ENCODE measurements at regions not wholly inside any gene's neighbourhood (a gene's known extent, or its start where the extent isn't known, plus 50 kb on each side); places are given as distances from the start of the nearest gene placed in this dataset.

- Histone ChIP-seq H3K4me2 (ENCODE audit: low read length) (no peak overlapping the region), H3K4me3 (ENCODE audit: insufficient read depth, low read depth, low read length) (no peak overlapping the region), H3K4me1 (ENCODE audit: insufficient read depth, low read length) (no peaks in the 10 kb centered on the region), H4K20me1 (ENCODE audit: insufficient read depth, low read length) (no peaks in the 10 kb centered on the region), H3K9ac (ENCODE audit: low read length) (no peak overlapping the region), H2AFZ (ENCODE audit: low read depth, low read length) (no peak overlapping the region), H3K27me3 (ENCODE audit: insufficient read depth, low read length) (no peaks in the 10 kb centered on the region), H3K36me3 (ENCODE audit: insufficient read depth, low read length) (no peaks in the 10 kb centered on the region), H3K79me2 (ENCODE audit: insufficient read depth, low read length) (no peaks in the 10 kb centered on the region), H3K27ac (ENCODE audit: low read depth, low read length) (no peak overlapping the region), H3K9me3 (ENCODE audit: insufficient read depth, low read depth, low read length) (no peaks in the 10 kb centered on the region)
- Mint-ChIP-seq H3K4me1 (ENCODE audit: low read depth, unreplicated experiment) (peaks cover 7% of the 10 kb centered on the region), H3K4me3 (ENCODE audit: unreplicated experiment) (no peak overlapping the region), H3K9me3 (ENCODE audit: unreplicated experiment) (no peaks in the 10 kb centered on the region), H3K27me3 (ENCODE audit: low read depth, unreplicated experiment) (no peaks in the 10 kb centered on the region), H3K27ac (ENCODE audit: unreplicated experiment) (no peak overlapping the region), H3K36me3 (ENCODE audit: low read depth, unreplicated experiment) (no peaks in the 10 kb centered on the region)
- FAIRE-seq: no peak
- peak; percentile 10 for DNase-seq (ENCODE audit: low read depth)
- TF ChIP-seq, protein P1, sequence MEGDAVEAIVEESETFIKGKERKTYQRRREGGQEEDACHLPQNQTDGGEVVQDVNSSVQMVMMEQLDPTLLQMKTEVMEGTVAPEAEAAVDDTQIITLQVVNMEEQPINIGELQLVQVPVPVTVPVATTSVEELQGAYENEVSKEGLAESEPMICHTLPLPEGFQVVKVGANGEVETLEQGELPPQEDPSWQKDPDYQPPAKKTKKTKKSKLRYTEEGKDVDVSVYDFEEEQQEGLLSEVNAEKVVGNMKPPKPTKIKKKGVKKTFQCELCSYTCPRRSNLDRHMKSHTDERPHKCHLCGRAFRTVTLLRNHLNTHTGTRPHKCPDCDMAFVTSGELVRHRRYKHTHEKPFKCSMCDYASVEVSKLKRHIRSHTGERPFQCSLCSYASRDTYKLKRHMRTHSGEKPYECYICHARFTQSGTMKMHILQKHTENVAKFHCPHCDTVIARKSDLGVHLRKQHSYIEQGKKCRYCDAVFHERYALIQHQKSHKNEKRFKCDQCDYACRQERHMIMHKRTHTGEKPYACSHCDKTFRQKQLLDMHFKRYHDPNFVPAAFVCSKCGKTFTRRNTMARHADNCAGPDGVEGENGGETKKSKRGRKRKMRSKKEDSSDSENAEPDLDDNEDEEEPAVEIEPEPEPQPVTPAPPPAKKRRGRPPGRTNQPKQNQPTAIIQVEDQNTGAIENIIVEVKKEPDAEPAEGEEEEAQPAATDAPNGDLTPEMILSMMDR (IDR thresholded peaks at IDR 0.05; ENCODE audit: insufficient read depth, low read depth, low read length): no peak
- no peak for TF ChIP-seq EZH2 (IDR thresholded peaks at IDR 0.05; ENCODE audit: insufficient read depth, low read length)
These were observed 201.4 kb downstream of the PLOD2 start for GRCh38 chr3:145959457-145960088.

DNA sequence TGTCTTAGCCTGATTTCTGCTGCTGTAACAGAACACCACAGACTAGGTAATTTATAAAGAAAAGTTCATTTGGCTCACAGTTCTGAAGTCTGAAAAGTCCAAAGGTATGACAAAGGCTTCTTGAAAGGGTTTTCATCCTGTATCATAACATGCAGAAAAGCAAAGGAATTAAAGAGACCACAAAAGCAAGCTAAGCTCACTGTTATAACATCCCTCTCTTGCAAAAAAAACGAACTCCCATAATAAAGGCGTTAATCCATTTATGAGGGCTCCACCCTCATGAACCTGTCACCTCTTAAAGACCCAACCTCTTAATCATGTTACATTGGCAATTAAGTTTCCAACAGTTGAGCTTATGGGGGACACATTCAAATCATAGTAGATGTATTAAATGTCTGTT lies 197.9 kb downstream of the PLOD2 start:
- no peak for TF ChIP-seq EZH2 (IDR thresholded peaks at IDR 0.05; ENCODE audit: insufficient read depth, low read length)
- TF ChIP-seq, protein P1 (IDR thresholded peaks at IDR 0.05; ENCODE audit: insufficient read depth, low read depth, low read length): no peak
- Histone ChIP-seq H3K79me2 (ENCODE audit: insufficient read depth, low read length) (no peaks in the 10 kb centered on the region), H4K20me1 (ENCODE audit: insufficient read depth, low read length) (no peaks in the 10 kb centered on the region), H3K9me3 (ENCODE audit: insufficient read depth, low read depth, low read length) (no peaks in the 10 kb centered on the region), H3K9ac (ENCODE audit: low read length) (no peak overlapping the region), H2AFZ (ENCODE audit: low read depth, low read length) (no peak overlapping the region), H3K4me2 (ENCODE audit: low read length) (no peak overlapping the region), H3K27ac (ENCODE audit: low read depth, low read length) (no peak overlapping the region), H3K4me3 (ENCODE audit: insufficient read depth, low read depth, low read length) (no peak overlapping the region), H3K36me3 (ENCODE audit: insufficient read depth, low read length) (no peaks in the 10 kb centered on the region), H3K4me1 (ENCODE audit: insufficient read depth, low read length) (no peaks in the 10 kb centered on the region), H3K27me3 (ENCODE audit: insufficient read depth, low read length) (no peaks in the 10 kb centered on the region)
- no peaks in the 10 kb centered on the region for H3K27me3 Mint-ChIP-seq (ENCODE audit: low read depth, unreplicated experiment)
- FAIRE-seq (no peak), DNase-seq (ENCODE audit: low read depth) (no peak)
- H3K27ac Mint-ChIP-seq (ENCODE audit: unreplicated experiment): no peak overlapping the region
- peaks cover 9% of the 10 kb centered on the region for H3K4me1 Mint-ChIP-seq (ENCODE audit: low read depth, unreplicated experiment)
- H3K36me3 Mint-ChIP-seq (ENCODE audit: low read depth, unreplicated experiment): no peaks in the 10 kb centered on the region
- no peaks in the 10 kb centered on the region for H3K9me3 Mint-ChIP-seq (ENCODE audit: unreplicated experiment)
- H3K4me3 Mint-ChIP-seq (ENCODE audit: unreplicated experiment): no peak overlapping the region

DNA sequence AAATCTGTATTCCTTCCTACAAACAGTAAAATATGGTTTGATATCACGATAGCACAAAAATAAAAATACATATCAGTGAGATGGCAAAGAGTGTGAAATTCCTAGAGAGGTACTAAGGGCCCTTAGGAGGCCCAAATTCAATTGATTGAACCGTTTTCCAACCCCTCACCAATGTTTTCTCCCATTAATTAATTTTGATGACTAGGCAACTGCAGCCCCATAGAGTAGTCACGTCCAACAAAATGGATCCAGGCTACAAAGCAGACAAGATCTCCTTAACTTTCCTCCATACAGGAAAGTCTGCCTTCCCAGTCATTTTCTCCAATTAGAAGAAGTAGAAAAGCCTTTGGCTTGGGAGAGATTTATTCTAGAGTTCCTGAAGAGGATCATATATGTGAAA lies 193.9 kb downstream of the PLOD2 start:
- Histone ChIP-seq H3K4me2 (ENCODE audit: low read length) (no peak overlapping the region), H4K20me1 (ENCODE audit: insufficient read depth, low read length) (no peaks in the 10 kb centered on the region), H3K27ac (ENCODE audit: low read depth, low read length) (no peak overlapping the region), H3K9me3 (ENCODE audit: insufficient read depth, low read depth, low read length) (no peaks in the 10 kb centered on the region), H3K4me1 (ENCODE audit: insufficient read depth, low read length) (no peaks in the 10 kb centered on the region), H3K79me2 (ENCODE audit: insufficient read depth, low read length) (no peaks in the 10 kb centered on the region), H3K9ac (ENCODE audit: low read length) (no peak overlapping the region), H3K27me3 (ENCODE audit: insufficient read depth, low read length) (no peaks in the 10 kb centered on the region), H3K36me3 (ENCODE audit: insufficient read depth, low read length) (no peaks in the 10 kb centered on the region), H3K4me3 (ENCODE audit: insufficient read depth, low read depth, low read length) (no peak overlapping the region), H2AFZ (ENCODE audit: low read depth, low read length) (no peak overlapping the region)
- Mint-ChIP-seq H3K27me3 (ENCODE audit: low read depth, unreplicated experiment) (no peaks in the 10 kb centered on the region), H3K27ac (ENCODE audit: unreplicated experiment) (no peak overlapping the region), H3K36me3 (ENCODE audit: low read depth, unreplicated experiment) (no peaks in the 10 kb centered on the region), H3K4me3 (ENCODE audit: unreplicated experiment) (no peak overlapping the region), H3K4me1 (ENCODE audit: low read depth, unreplicated experiment) (peaks cover 3% of the 10 kb centered on the region), H3K9me3 (ENCODE audit: unreplicated experiment) (no peaks in the 10 kb centered on the region)
- DNase-seq (ENCODE audit: low read depth) (no peak), FAIRE-seq (no peak)
- TF ChIP-seq EZH2 (IDR thresholded peaks at IDR 0.05; ENCODE audit: insufficient read depth, low read length): no peak
- TF ChIP-seq, protein P1 (IDR thresholded peaks at IDR 0.05; ENCODE audit: insufficient read depth, low read depth, low read length): no peak

Measured in astrocyte (in vitro differentiated cells and primary cell).